ENCODE measurements at regions not wholly inside any gene's neighbourhood (a gene's known extent, or its start where the extent isn't known, plus 50 kb on each side); places are given as distances from the start of the nearest gene placed in this dataset.

DNA sequence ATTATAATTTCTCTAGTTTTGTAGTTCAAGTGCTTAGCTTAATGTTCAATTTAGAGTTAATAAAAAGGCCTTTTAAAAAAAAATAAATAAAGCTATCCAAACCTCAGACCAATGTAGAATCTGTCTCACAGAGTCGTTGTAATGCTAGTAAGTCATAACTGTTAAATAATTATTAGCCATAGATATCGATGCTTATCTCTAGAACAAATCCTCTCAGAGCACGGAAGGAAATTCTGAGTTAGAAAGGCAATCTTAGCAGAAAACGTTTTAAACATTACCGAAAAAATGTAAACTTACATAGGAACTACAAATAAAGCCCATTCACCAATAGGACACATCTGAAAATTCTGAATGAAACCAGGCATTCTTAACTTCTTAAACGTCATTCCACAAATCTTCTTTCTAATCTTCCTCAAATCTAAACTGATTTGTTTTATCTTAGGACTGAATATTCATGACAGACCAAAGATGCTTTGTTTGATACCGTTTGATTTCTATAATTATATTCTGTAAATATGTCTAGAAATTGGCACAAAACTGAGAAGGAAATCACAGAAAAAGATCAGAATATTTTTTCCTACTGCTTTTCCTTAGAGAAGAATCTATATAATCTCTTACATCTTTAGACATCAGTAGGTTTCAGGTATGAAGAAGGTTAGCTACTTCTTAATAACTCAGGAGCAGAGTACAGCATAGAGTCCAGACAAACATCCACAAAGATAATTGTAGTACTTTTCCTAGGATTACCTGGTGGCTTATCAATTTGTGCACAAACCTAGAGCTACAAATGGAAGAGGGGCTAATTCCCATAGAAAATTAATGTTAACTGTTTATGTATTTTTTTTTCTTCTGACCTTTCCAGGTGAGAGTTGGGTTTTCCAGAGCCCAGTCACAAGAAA is 140.7 kb downstream of the BTC start:
- DNase-seq, result no peak

DNA sequence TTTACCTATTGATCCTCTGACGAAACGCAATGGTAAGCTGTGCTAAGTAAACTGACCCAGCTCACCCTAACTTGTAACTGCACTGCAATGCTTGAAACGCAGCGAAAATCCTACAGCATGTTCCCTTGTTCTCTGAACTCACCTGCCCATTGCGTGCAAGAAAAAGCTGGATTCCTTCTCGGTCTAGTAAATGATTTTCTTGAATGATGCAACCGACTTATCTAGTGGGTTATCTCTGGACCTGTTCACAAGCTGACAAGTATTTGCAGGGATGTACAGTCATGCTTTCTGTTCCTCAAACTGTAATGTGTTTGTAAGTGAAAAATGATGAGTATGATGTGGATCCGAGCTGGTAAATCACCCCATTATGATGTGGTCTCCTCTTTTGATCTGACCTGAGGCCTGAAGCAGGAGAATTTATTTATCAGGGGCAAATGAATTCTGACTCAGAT is 140.1 kb downstream of the BTC start:
- no peak for DNase-seq

DNA sequence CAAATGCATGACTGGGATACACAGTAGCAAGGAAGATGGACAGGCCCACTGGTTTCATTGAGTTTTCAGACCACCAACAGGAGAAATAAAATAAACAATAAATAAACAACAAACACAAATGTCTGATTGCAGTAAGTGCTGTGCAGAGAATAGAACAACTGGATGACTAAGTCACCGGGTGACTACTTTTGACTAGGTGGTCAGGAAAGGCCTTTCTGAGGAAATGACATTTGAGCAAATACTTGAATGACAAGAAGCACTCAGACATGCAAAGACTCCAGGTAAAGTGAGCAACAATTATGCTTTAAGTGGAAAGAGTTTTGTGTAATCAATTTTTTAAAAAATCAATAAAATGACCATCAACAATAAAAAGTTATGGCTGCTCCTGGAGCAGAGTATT is 137.7 kb downstream of the BTC start:
- DNase-seq, result no peak

DNA sequence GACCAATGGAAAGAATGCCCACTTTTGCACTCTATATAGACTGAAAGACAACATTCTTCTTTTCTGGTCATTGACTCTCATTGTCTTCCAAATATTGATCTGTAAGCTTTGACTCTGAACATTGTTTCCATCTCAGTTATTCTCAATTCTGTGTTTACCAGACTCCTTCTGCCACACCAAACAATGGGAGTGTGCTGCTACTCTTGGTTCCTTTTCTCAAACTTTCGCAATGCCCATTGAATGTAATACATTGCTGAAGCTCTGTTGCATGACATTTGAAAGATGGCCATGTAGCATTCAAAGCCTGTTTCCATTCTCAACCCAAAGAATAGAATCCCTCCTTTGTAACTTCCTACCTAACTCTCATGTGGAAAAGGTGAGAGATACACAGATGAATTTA is 136.2 kb downstream of the BTC start:
- no peak for DNase-seq

DNA sequence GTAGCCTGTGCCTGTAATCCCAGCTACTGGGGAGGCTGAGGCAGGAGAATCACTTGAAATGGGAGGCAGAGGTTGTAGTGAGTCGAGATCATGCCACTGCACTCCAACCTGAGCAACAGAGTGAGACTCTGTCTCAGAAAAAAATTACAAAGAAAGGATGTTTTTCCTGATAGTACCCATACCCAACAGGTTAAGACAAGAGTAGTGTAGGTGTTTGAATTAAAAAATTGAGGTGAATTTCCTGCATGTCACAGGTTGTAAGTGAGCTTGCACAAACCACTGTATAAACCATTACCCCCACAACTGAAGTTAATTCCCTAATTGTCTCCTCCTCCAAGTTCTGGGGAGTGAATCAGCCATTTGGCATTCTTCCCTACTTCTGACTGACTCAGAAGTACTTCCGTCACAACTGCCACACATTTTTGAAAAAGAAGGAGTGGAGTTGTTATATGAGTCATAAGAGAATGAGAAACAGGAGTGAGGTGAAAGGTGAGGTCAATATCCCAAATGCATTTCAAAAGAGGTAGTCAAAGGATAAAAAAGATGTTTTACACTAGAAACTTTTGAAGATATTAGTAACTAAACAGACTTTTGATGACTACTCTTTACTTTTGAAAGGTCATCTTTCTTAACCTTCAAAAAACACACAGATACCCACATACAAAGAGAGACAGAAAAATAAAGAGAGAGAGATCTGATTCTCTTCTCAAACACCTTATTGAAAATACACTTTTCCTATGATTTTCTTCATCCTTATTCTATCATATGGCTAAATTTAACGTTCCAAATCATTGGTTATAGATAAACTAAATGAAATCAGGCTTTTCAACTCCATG is 134.5 kb downstream of the BTC start:
- no peak for DNase-seq

DNA sequence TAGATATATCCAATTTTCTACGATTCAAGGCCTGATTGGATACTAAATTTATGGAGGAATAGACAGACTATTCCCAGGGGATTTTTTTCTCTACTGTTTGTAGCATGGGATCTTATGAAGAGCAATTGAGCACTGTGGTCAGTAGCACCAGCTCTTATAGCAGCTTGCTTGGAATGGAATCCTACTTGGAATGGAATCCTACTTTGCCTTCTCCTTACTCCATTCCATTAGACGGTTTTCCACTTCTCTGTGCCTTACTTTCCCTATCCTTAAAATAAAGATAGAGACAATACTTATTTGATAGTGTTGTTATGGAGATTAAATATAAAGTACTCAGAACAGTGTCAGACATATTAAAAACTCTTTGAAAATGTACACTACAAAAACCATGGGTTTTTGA is 133.5 kb downstream of the BTC start:
- no peak for DNase-seq

DNA sequence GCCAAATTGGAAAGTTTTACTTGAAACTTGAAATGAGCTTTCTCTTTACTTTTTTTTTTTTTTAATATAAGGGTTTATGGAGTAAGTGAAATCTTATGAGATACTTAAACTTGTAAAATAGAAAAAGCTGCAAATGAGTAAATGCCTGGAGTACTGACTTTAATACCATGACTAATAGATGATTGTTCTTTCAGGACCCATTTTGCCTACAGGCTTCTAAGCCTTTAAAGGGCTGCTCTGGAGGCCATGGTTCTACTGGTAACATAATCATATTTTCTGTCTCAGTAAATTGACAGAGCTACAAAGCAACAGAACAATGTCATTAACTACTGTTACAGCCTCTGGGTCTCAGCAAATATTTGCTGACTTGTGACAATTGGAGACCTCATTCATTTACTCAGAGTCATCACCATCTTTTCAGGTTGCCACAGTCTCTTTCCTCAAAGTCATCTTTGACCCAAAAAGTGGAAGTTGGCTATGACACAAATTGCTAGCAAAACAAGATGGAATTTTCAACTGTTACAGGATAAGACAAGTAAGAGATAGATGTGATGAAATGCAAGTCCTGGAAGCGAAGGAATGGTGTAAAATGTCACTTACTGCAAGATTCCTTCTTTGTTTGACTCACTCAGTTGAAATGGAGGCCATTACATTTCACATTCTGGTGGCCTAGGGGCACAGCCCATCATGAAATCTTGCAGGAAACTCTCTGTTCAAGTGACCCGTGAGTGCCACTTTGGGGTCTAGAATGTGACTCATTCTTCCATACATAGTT is 132.7 kb downstream of the BTC start:
- DNase-seq, result no peak

DNA sequence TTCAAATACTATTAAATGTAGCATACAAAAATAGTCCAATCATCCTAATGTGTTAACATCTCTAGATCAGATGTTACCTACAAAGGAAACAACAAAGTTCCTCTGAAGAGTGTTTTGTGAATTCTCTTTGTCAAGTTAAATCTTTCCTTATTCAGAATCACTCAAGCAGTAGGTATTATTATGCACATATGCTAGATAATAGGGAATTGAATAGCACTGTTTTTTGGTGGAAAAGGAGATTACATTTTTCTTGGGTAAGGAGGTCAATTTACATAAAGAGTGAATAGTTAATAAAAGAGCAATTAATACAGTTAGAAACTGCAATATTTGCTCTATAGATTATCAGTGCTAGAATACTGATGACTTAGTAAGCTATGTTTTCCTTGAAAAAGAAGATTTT is 130.7 kb downstream of the BTC start:
- no peak for DNase-seq

DNA sequence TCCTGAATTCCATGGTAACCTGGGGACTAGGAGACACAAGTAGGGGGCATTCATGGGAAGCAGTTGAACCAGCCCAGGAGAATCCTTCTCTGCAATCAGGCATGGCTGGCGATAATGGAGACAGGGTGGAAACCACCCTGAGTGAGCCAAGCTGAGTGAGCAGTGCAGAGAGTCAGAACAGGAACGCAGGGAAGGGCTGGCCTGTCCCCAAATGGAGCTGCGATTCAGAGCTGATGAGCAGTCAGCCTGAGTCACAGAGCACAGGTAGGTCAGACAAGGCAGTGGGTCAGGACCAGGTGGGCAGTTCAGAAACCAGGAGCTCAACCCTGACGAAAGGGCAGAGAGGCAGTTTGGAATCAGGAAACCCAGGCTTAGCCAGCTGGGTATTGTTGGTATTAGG is 129.0 kb downstream of the BTC start:
- DNase-seq, result no peak

DNA sequence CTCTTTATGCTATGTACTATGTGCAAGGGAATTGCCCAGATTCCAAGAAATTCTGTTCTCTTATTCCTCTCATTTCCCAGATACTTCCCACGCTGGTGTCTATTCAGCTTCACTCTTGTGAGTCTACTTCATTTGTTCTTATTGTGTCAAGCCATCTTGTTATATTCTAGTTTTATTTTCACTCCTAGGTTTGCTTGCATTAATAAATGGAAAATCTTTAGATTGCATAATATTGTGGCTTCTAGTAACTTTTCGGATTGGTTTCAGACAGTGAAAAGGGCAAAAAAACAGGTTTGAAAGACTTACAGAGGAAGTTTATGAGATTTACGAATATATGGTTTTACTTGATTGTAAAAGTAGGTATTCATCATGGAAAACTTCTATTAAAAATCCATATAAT is 128.4 kb downstream of the BTC start:
- DNase-seq, result no peak

DNA sequence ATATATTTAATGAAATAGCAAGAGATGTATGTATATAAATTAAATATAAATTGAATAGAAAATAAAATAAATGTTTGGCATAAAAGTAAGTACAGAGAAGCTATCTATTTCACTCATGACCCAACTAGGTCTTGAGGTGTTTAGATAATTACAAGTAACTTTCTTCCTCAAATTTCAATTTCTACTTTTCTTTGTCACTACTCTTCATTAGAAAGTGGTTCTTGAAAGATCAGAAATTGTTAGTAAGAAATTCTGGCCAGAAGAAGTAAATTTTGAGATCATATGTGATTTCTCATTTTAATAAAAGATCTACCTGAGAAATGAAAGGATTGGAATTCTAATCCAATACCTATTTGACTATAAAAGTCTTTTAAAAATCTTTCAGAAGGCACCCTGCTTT is 126.9 kb downstream of the BTC start:
- no peak for DNase-seq

DNA sequence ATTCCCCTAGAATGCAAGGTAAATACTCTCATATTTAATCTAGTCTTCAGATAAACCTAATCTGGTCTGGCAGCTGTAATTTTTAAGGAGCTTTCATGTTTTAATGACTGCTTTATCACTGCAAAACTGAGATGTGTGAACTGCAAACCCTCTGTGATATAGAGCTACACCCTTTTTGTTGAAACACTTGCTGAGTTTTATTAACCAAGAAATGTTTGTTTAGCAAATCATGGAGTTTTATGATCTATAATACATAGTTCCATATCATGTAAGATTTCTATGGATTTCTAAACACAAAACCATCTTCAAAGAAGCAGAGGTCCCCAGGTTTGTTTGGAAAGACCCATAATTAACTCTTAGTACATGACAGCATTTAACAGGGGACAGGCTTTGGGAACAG is 126.4 kb downstream of the BTC start:
- DNase-seq, result no peak

DNA sequence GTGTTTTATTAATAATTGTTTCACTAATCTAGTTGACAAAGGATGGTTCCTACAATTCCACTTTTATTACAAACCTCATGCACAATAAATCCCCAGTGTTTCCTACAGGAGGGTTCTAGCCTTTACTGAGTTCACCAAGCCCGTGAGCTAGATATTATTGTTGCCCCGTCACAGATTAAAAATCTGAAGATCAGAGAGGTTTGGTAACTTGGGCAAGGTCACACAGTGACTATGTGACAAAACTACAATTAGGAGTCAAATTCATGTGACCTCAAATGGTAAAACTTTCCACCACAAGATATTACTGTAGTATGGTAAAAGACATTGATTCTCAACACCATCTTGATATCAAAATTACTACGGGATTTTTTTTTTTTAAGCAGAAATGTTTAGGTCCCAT is 124.6 kb downstream of the BTC start:
- no peak for DNase-seq

DNA sequence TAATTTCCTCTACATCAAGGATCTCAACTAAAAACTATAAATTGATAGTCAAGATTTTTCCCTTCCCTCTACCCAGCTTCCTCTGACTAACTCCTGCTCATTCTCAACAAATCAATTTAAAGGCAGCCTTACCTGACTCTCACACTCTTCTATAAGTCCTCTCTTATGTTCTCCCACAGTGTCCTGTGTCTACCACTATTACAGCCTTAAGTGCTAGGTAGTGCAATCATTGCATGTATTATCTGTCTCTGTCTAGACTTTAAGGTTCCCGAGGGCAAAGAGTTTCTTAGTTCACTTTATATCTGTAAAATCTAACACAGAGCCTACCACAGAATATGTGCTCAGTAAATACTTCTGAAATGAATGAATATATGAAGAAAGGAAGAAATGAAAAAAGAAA is 123.7 kb downstream of the BTC start:
- no peak for DNase-seq

DNA sequence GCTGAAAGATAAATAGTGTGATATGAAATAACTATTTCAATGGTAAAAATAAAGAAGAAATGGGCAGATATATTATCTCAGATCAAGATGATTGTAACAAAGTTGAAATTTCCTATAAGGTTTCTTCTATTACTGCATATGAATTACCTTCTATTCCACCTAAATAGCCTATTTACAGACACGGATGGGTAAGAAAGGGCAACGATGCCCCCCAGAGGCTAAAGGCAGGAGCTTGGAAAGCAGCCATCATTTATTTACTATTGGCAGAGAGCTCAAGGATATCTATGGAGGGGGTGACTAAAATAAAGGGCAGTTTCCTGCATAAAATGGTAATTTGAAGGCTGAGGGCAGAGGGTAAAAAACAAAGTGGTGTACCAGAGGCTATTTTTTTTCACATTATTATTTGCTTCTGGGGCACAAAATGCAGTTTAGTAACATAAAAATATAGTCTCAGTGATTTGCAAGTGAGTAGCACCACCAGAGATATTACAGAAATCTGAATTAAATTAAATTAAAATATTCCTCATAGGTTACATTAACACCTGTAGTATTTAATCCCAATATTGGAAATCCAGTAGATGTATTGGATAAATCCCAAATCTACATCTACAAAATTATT is 123.1 kb downstream of the BTC start:
- DNase-seq, result peak; percentile 15

DNA sequence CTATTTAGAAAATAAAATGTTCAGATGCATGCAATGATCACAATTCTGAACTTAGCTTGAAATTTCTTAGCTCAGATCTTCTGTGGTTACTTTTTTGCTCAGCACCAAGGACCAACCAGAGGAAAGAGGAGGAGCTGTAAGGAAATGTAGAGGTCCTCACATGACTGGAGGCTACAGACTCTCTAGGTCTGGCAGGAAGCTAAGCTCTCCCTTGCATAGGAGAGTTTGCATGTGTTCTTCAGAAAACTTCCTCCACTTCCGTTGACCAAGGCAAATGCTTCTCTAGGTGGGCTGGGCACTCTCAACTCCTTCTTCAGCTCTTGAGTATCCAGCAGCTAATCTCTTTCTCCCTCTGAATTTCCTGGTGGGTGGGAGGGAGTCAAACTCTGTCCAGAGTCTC is 119.6 kb downstream of the BTC start:
- no peak for DNase-seq

DNA sequence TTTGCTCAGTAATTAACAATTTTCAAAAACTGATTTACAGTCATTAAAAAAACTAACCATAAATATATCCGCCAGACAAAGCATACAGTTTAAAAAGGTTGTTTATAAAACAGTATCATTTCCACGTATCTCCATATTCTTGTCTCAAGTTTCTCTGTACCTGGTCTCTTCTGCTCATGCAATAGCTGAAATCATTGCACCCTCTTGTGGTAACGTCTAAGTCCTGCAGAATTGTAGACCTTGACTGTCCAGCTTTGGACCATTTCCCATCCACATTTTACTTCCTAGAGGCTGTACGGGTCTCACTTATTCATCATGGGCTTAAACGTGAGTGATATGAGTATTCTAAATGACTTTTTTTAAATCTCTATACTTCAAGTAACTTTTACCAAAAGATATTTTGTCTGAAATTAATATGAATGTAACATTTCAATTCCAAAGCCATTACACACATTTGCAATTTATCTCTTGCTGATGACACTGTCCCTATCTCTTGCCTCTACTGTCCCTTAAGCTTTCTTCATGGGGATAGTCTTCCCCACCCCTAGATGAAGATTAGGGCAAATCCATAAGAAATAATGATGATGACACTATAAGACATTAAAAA is 118.5 kb downstream of the BTC start:
- no peak for DNase-seq

DNA sequence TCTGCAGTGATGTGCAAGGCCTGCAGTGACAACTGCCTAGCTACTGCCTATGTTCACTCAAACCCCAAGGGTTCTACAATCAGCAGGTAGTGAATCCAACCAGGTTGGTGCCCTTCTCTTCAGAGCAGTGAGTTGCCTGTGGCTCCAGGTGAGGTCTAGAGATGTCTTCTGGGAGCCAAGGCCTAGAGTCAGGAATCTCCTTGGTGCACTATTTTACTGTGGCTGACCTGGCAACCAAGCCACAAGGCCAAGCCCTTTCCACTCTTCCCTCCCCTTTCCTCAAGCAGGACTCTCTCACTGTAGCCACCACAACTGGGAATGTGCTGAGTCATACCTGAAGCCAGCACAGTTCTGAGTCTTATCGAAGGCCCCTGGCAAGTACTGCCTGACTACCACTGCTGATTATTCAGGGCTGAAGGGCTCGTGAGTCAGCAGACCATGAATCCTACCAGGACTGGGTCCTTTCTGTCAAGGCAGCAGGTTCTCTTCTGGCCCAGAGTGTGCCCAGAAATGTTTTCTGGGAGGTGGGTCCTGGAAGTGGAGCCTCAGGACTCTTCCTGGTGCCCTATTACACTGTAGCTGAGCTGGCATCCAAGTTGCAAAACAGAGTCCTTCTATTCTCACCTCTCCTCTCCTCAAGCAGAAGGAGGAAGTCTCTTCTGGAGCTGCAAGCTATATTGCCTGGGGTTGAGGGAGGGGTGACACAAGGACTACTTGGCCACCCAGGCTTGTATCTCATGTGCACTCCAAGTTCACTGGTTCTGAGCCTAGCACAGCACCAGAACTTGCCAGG is 111.6 kb downstream of the BTC start:
- no peak for DNase-seq

DNA sequence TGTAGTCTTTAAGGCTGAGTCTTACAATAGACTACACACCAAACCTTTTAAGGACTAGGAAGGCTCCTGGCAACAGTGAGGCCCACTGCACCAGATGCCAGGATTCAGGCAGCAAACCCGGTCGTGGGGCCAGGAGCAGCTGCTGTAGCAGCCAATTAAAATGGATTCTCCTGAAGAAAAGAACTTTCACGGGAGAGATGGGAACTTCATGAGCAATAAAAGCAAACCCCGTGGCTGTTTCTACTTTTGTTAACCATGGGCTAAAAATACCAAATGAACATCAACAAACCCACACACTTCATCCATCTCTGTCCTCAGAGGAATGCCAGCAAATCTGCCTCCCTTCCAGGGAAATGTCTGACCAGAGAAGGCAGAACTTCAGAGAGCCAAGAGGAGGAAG is 101.4 kb downstream of the BTC start:
- no peak for DNase-seq

Measured in effector CD8-positive, alpha-beta T cell (primary cell).